ENCODE measurements at regions not wholly inside any gene's neighbourhood (a gene's known extent, or its start where the extent isn't known, plus 50 kb on each side); places are given as distances from the start of the nearest gene placed in this dataset.

GRCh38 chr6:40760887-40761286 is 173.7 kb upstream of the LRFN2 start:
- TF ChIP-seq EZH2 (IDR thresholded peaks at IDR 0.05; ENCODE audit: borderline replicate concordance, low read depth, low read length, severe bottlenecking) (no peak), JUN (IDR thresholded peaks at IDR 0.05; ENCODE audit: borderline replicate concordance, insufficient read depth, insufficient read length, low read depth) (no peak), POLR2A (IDR thresholded peaks at IDR 0.05; ENCODE audit: low read depth, low read length) (no peak), POLR2AphosphoS5 (IDR thresholded peaks at IDR 0.05; ENCODE audit: insufficient read depth, low read depth, low read length) (no peak), CTCF (IDR thresholded peaks at IDR 0.05; ENCODE audit: extremely low read depth in 1 of 2, insufficient read depth in 1 of 2, low read depth in 1 of 2, low read length in 2 of 2) (no peak), MYC (IDR thresholded peaks at IDR 0.05; ENCODE audit: low read depth, low read length) (no peak), MAX (IDR thresholded peaks at IDR 0.05; ENCODE audit: insufficient read depth, insufficient read length) (no peak)
